T-helper 17 cell (primary cell): ENCODE measurements at regions not wholly inside any gene's neighbourhood (a gene's known extent, or its start where the extent isn't known, plus 50 kb on each side); places are given as distances from the start of the nearest gene placed in this dataset.
"Not testable (repeated sequence)": the region's sequence is repeated elsewhere in the genome, so short reads cannot be mapped to it uniquely, and the experiment has no call there.

Experiments used
- ATAC-seq: fragments of 150-1000 bp; cut with Tn5 transposase; 2 replicates; pipeline ENCODE4 v1.10.0; 2021; ENCODE audit warnings: mild to moderate bottlenecking, moderate library complexity
- DNase-seq, 3 donors: peaks; one replicate each; pipeline versions ENCODE4 v3.0.0 to v3.0.0-alpha.2; 2020 to 2021
- H3K9me3 ChIP-seq: one replicate; pipeline ENCODE4 v1.7.0; 2013; ENCODE audit warnings: low read length, mild to moderate bottlenecking; ENCODE audit not compliant: control insufficient read depth, poor library complexity, severe bottlenecking
- H3K27ac Mint-ChIP-seq: one replicate; pipeline ENCODE4 v1.8.0; 2022; ENCODE audit warnings: mild to moderate bottlenecking, moderate library complexity, mixed read lengths
- H3K27me3 Mint-ChIP-seq: one replicate; pipeline ENCODE4 v1.8.0; 2022; ENCODE audit warnings: mixed read lengths
- H3K36me3 Mint-ChIP-seq: one replicate; pipeline ENCODE4 v1.8.0; 2022; ENCODE audit warnings: low read depth, mixed read lengths
- H3K4me1 Mint-ChIP-seq: one replicate; pipeline ENCODE4 v1.8.0; 2022; ENCODE audit warnings: mild to moderate bottlenecking, mixed read lengths
- H3K4me3 Mint-ChIP-seq: one replicate; pipeline ENCODE4 v1.8.0; 2022; ENCODE audit warnings: mild to moderate bottlenecking, moderate library complexity, mixed read lengths

GRCh38 chrY:12431546-12431945, 269.5 kb upstream of the USP9Y start:
- ATAC-seq (no peak), DNase-seq (no peak)
- Mint-ChIP-seq H3K27me3 (peaks cover 4% of the 10 kb centered on the region), H3K4me3 (no peak overlapping the region), H3K27ac (no peak overlapping the region), H3K4me1 (no peaks in the 10 kb centered on the region), H3K36me3 (no peaks in the 10 kb centered on the region)
- no peaks in the 10 kb centered on the region for H3K9me3 ChIP-seq

- not testable (repeated sequence) for H3K36me3 Mint-ChIP-seq, H3K9me3 ChIP-seq, H3K4me3 Mint-ChIP-seq, DNase-seq, ATAC-seq, H3K27ac Mint-ChIP-seq, H3K4me1 Mint-ChIP-seq, H3K27me3 Mint-ChIP-seq
These were observed 262.2 kb upstream of the USP9Y start for GRCh38 chrY:12438823-12439222.

DNA sequence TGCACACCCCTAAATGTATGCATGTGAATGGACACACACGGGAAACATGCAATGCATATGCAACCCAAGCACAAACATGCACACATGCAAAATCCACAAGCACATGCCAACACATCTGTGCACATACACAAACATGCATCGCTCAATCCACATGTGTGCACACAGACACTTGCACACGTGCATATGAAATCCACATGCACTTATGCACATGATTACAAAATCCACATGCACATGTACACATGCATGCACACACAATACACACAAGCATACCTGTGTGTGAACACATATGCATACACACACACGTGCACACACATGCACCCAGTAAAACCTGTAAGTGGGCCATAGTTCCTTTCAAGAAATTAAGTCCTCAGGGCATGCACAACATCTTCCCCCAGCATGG, 256.8 kb upstream of the USP9Y start:
- Mint-ChIP-seq H3K4me1 (no peaks in the 10 kb centered on the region), H3K36me3 (no peaks in the 10 kb centered on the region), H3K27ac (no peak overlapping the region), H3K4me3 (no peak overlapping the region), H3K27me3 (no peaks in the 10 kb centered on the region)
- no peak for DNase-seq
- no peaks in the 10 kb centered on the region for H3K9me3 ChIP-seq
- ATAC-seq: no peak

- H3K27ac Mint-ChIP-seq, H3K4me3 Mint-ChIP-seq, H3K27me3 Mint-ChIP-seq, ATAC-seq, H3K4me1 Mint-ChIP-seq, DNase-seq, H3K36me3 Mint-ChIP-seq, H3K9me3 ChIP-seq: not testable (repeated sequence)
These were observed 254.4 kb upstream of the USP9Y start for GRCh38 chrY:12446486-12447265.

DNA sequence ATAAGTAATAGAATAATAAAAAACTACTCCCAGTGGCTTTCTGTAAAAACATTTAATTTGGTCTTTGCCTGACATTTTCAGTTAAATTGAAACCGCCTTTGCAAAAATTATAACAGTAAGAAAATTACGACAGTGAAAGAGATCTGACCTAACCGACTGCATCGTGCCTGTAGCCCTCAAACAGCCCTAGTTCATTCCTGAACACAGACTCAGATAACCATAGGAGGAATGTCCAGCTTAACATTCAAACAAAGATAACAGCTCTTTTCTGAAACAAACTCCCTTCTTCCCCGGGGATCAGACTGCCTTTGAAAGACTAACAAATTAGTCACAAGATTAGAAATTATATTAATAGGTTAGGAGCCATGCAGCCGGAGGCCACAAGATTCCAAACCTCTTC, 252.5 kb upstream of the USP9Y start:
- not testable (repeated sequence) for H3K4me3 Mint-ChIP-seq, H3K36me3 Mint-ChIP-seq, H3K9me3 ChIP-seq, DNase-seq, ATAC-seq, H3K27me3 Mint-ChIP-seq, H3K27ac Mint-ChIP-seq, H3K4me1 Mint-ChIP-seq

DNA sequence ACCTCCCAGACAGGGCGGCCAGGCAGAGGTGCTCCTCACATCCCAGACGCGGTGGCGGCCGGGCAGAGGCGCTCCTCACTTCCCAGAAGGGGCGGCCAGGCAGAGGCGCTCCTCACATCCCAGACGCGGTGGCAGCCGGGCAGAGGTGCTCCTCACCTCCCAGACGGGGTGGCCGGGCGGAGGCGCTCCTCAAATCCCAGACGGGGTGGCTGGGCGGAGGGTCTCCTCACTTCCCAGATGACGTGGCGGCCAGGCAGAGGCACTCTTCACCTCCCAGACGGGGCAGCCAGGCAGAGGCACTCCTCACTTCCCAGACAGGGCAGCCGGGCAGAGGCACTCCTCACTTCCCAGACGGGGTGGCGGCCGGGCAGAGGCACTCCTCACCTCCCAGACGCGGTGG, 247.7 kb upstream of the USP9Y start:
- not testable (repeated sequence) for H3K27me3 Mint-ChIP-seq, H3K27ac Mint-ChIP-seq

DNA sequence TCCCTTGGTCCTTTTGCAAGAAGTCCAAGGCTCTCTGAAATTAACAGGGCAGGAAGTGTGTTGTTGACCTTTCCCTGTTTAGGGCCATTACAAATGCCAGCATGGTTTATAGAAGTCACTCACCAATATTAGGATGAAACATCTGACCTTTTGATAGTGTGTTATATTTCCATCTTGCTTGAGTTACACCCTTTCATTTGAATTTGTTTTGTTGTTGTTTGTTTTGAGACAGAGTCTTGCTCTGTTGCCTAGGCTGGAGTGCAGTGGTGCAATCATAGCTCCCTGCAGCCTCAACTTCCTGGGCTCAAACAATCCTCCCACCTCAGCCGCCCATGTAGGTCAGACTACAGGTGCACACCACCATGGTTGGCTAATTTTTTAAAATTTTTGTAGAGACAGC, 241.1 kb upstream of the USP9Y start:
- H3K9me3 ChIP-seq: no peaks in the 10 kb centered on the region
- no peak for DNase-seq
- H3K4me3 Mint-ChIP-seq: no peak overlapping the region
- H3K36me3 Mint-ChIP-seq: no peaks in the 10 kb centered on the region
- no peak overlapping the region for H3K27ac Mint-ChIP-seq
- H3K4me1 Mint-ChIP-seq: peaks cover 3% of the 10 kb centered on the region
- H3K27me3 Mint-ChIP-seq: no peaks in the 10 kb centered on the region
- ATAC-seq: no peak

More for the DNA sequence above, 247.7 kb upstream of the USP9Y start:
- H3K9me3 ChIP-seq, DNase-seq, H3K36me3 Mint-ChIP-seq, H3K4me3 Mint-ChIP-seq, ATAC-seq, H3K4me1 Mint-ChIP-seq: not testable (repeated sequence)

DNA sequence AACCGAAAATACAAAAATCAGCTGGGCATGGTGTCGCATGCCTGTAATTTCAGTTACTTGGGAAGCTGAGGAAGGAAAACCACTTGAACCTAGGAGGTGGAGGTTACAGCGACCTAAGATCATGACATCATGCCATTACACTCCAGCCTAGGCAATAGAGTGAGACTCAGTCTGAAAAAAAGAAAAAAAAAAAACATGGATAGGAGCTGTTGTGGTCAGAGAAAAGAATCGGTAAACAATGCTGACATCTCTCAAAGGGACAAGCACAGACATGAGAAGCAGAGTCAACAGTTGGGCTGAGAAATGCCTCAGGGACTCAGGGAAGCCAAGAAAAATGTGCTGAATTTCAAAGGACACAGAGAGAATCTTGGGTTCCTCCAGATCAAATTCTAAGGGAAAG, 236.9 kb upstream of the USP9Y start:
- H3K9me3 ChIP-seq: no peaks in the 10 kb centered on the region
- Mint-ChIP-seq H3K27me3 (no peaks in the 10 kb centered on the region), H3K36me3 (peaks cover 2% of the 10 kb centered on the region), H3K4me3 (no peak overlapping the region), H3K27ac (no peak overlapping the region), H3K4me1 (peaks cover 3% of the 10 kb centered on the region)
- DNase-seq (no peak), ATAC-seq (no peak)

DNA sequence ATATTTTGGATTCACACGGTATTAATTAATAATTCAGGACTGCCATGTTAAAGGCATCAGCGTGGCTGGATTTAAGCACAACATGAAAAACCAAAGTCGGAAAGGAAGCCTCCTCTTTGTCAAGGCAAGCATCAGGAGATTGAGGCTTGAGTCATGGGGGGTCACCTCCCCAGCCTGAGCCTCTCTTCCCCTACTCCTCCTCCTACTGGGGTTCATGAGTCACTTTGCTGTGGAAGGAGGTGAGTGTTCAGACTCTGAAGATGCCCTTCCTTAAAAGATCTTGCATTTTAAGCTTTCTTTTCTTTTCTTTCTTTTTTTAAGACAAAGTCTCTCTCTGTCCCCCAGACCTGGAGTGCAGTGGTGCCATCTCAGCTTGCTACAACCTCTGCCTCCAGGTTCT, 235.3 kb upstream of the USP9Y start:
- DNase-seq (no peak), ATAC-seq (no peak)
- no peak overlapping the region for H3K4me3 Mint-ChIP-seq
- H3K36me3 Mint-ChIP-seq: peaks cover 2% of the 10 kb centered on the region
- H3K9me3 ChIP-seq: no peaks in the 10 kb centered on the region
- H3K27ac Mint-ChIP-seq: no peak overlapping the region
- H3K4me1 Mint-ChIP-seq: peaks cover 3% of the 10 kb centered on the region
- no peaks in the 10 kb centered on the region for H3K27me3 Mint-ChIP-seq

GRCh38 chrY:12469081-12469480, 231.9 kb upstream of the USP9Y start:
- Mint-ChIP-seq H3K4me1 (no peaks in the 10 kb centered on the region), H3K27me3 (no peaks in the 10 kb centered on the region), H3K4me3 (no peak overlapping the region), H3K36me3 (peaks cover 2% of the 10 kb centered on the region), H3K27ac (no peak overlapping the region)
- DNase-seq: no peak
- ATAC-seq: no peak
- no peaks in the 10 kb centered on the region for H3K9me3 ChIP-seq

- DNase-seq (no peak), ATAC-seq (no peak)
- no peaks in the 10 kb centered on the region for H3K9me3 ChIP-seq
- Mint-ChIP-seq H3K4me1 (peaks cover 3% of the 10 kb centered on the region), H3K27ac (no peak overlapping the region), H3K27me3 (no peaks in the 10 kb centered on the region), H3K4me3 (no peak overlapping the region), H3K36me3 (no peaks in the 10 kb centered on the region)
These were observed 226.6 kb upstream of the USP9Y start for GRCh38 chrY:12474472-12474871.

GRCh38 chrY:12479382-12479781, 221.6 kb upstream of the USP9Y start:
- Mint-ChIP-seq H3K36me3 (no peaks in the 10 kb centered on the region), H3K4me1 (peaks cover 5% of the 10 kb centered on the region), H3K27ac (no peak overlapping the region), H3K27me3 (no peaks in the 10 kb centered on the region), H3K4me3 (no peak overlapping the region)
- no peaks in the 10 kb centered on the region for H3K9me3 ChIP-seq
- DNase-seq: peak in 1 of 3 donors; percentile 11
- ATAC-seq: peak; percentile 64

DNA sequence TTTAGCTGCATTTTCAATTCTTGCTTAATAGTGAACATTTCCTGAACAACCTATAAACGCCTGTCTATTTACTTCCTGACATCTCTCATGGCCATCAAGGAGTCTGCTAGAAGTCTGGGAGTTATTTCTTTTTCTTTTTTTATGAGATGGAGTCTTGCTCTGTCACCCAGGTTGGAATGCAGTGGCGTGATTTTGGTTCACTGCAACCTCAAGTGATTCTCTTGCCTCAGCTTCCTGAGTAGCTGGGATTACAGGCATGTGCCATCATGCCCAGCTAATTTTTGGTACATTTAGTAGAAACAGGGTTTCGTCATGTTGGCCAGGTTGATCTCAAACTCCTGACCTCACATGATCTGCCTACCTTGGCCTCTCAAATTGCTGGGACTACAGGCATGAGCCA, 217.6 kb upstream of the USP9Y start:
- H3K4me3 Mint-ChIP-seq: no peak overlapping the region
- H3K9me3 ChIP-seq: no peaks in the 10 kb centered on the region
- no peak for ATAC-seq
- H3K4me1 Mint-ChIP-seq: peaks cover 2% of the 10 kb centered on the region
- no peak for DNase-seq
- peaks cover 2% of the 10 kb centered on the region for H3K36me3 Mint-ChIP-seq
- no peaks in the 10 kb centered on the region for H3K27me3 Mint-ChIP-seq
- H3K27ac Mint-ChIP-seq: no peak overlapping the region

DNA sequence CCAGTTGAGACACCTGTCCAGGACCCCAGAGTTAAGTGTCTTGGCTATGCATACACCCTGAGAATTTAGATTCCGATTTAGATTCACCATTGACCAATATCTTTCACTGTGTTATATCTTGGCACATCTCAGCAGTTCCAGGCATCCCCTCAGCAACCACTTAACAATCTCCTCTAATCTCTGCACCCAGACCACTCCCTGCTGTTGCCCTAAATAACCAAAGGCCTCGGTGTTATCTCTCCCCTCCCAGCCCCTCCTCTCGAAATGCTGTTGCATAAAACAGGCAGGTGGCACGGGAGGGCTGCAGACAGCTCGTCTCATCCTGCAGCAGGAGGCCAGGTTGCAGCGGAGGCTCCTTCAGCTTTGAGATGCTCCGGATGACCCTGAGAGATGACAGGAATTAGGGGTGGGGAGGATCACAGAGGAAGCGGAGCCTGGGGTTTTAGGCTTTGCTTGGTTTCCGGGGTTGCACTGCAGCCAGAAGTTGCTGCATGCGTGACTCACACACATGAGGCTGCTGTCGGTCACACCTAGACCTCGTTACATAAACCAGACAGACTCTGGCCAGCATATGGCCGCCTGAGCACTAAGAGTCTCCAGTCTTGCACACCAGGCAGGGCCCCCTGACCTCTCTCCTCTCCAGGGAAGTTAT, 210.3 kb upstream of the USP9Y start:
- Mint-ChIP-seq H3K4me1 (no peaks in the 10 kb centered on the region), H3K27me3 (no peaks in the 10 kb centered on the region), H3K27ac (no peak overlapping the region), H3K4me3 (no peak overlapping the region), H3K36me3 (peaks cover 1% of the 10 kb centered on the region)
- ATAC-seq: peak; percentile 47
- DNase-seq: no peak
- no peaks in the 10 kb centered on the region for H3K9me3 ChIP-seq
